AG04450 (cell line): ENCODE measurements at regions not wholly inside any gene's neighbourhood (a gene's known extent, or its start where the extent isn't known, plus 50 kb on each side); places are given as distances from the start of the nearest gene placed in this dataset.

Source experiments
- CTCF ChIA-PET: fragments of 300-600, 350-600 bp; formaldehyde crosslinking; extraction: SDS; loops from one replicate; lab custom pipeline; 2022; ENCODE audit warnings: antibody characterized with exemption, inconsistent platforms; lab: Charles Lee
- POLR2A ChIA-PET: fragments of 350-600 bp; formaldehyde crosslinking; extraction: SDS; loops from one replicate; lab custom pipeline; 2021; ENCODE audit warnings: antibody characterized with exemption, inconsistent platforms; lab: Yijun Ruan, JAX
- DNase-seq: peaks from one replicate; pipeline ENCODE4 v3.0.0-alpha.2; 2011; ENCODE audit warnings: low read depth, low spot score
- H3K27ac ChIP-seq: one replicate; pipeline ENCODE4 v1.5.1; 2012; ENCODE audit warnings: low read depth, low read length, control low read depth
- H3K27me3 ChIP-seq: one replicate; pipeline ENCODE4 v1.6.0; 2012; ENCODE audit warnings: low read length; ENCODE audit not compliant: control insufficient read depth, insufficient read depth
- H3K4me3 ChIP-seq: 2 replicates; pipeline ENCODE4 v1.5.1; 2011; ENCODE audit warnings: mild to moderate bottlenecking, low read depth, low read length, control low read depth
- H3K9me3 ChIP-seq: 2 replicates; pipeline ENCODE4 v1.5.1; 2012; ENCODE audit warnings: low read length; ENCODE audit not compliant: control insufficient read depth, insufficient read depth
- TF ChIP-seq, protein P1 (sequence below): IDR thresholded peaks from 2 replicates; pipeline ENCODE4 v1.5.1; 2011; ENCODE audit warnings: low read depth, low read length, control low read depth, inconsistent platforms

DNA sequence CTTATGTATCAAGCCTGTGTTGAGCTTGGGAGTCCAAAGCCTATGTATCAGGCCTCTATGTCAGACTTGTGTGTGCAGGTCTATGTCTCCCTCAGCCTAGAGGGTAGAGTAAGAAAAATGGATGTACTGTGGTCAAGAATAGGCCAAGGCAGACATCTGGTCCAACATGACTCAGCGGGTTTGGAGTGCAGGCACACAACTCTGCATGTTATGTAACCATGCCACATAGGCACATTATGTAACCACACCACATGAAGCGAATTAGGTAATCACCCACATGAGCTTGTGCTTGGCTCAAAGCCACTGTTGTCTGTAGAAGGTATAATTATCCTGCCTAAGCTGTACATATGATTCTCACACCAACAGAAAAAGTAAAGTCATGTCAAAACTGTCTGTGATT lies 1190.5 kb upstream of the EYS start:
- no peak for DNase-seq
- H3K27me3 ChIP-seq = no peaks in the 10 kb centered on the region
- H3K27ac ChIP-seq = no peak overlapping the region
- no peak overlapping the region for H3K4me3 ChIP-seq
- TF ChIP-seq, protein P1, sequence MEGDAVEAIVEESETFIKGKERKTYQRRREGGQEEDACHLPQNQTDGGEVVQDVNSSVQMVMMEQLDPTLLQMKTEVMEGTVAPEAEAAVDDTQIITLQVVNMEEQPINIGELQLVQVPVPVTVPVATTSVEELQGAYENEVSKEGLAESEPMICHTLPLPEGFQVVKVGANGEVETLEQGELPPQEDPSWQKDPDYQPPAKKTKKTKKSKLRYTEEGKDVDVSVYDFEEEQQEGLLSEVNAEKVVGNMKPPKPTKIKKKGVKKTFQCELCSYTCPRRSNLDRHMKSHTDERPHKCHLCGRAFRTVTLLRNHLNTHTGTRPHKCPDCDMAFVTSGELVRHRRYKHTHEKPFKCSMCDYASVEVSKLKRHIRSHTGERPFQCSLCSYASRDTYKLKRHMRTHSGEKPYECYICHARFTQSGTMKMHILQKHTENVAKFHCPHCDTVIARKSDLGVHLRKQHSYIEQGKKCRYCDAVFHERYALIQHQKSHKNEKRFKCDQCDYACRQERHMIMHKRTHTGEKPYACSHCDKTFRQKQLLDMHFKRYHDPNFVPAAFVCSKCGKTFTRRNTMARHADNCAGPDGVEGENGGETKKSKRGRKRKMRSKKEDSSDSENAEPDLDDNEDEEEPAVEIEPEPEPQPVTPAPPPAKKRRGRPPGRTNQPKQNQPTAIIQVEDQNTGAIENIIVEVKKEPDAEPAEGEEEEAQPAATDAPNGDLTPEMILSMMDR = no peak
- ChIA-PET CTCF (no interaction called here), POLR2A (no interaction called here)
- H3K9me3 ChIP-seq = peaks cover 6% of the 10 kb centered on the region

DNA sequence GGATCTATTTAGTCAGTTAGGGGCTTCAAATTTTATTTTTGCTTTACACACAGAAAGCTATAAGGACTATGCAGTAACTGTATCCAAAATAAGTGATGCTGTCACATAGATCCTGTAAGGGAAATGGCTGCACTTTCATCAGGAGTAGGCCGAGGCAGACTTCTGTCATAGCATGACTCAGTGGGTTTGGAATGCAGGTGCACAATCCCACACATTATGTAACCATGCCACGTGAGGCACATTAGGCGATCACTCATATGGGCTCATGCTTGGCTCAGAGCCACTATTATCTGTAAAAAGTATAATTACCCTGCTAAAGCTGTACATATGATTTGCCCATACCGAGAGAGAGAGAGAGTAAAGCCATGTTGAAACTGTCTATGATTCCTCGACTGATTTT lies 1189.4 kb upstream of the EYS start:
- TF ChIP-seq, protein P1 = no peak
- CTCF ChIA-PET = no interaction called here

DNA sequence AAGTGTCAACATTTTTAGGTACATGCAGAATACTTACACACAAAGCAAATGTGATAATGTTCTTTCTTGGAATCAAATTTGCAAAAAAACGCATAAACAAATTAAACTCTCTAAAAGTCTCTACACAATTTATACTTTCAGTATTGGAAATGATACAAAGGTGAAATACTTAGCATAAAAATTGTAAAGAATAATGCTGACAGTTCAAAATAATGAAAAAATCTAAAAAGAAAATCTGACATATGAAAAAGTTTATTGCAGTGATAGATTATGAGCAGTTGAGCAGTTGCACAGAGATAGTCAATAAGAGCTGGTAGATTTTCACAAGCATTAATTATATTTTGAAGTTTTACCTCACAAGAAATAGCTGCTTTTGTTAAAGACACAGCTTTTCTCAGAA lies 1176.4 kb upstream of the EYS start:
- DNase-seq = no peak

More for the DNA sequence above, 1189.4 kb upstream of the EYS start:
- Histone ChIP-seq H3K27me3 (no peaks in the 10 kb centered on the region), H3K27ac (no peak overlapping the region), H3K4me3 (no peak overlapping the region), H3K9me3 (peaks cover 6% of the 10 kb centered on the region)
- POLR2A ChIA-PET = no interaction called here
- DNase-seq = no peak

DNA sequence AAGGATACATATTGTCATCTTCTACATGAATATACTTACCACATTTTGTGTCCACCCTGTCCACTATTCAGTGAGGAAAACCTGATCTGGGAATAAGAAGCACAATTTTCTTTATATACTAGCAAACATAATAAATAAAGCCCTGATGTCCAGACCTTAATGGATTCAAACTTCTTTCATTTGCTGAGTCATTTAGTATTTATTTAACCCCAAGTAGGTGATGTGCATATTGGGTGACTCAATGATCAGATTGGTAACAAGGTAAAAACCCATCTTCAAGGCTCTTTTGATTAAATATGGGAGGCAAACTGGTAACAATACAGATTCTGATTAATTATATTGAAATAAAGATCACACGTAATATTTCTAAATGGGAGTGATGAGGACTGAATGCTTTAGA lies 1159.8 kb upstream of the EYS start:
- H3K9me3 ChIP-seq = no peaks in the 10 kb centered on the region
- H3K27ac ChIP-seq = no peak overlapping the region
- H3K27me3 ChIP-seq = no peaks in the 10 kb centered on the region
- no peak overlapping the region for H3K4me3 ChIP-seq
- ChIA-PET CTCF (no interaction called here), POLR2A (no interaction called here)
- no peak for DNase-seq
- TF ChIP-seq, protein P1 = no peak

More for the DNA sequence above, 1176.4 kb upstream of the EYS start:
- CTCF ChIA-PET = no interaction called here
- POLR2A ChIA-PET = no interaction called here
- Histone ChIP-seq H3K9me3 (peaks cover 8% of the 10 kb centered on the region; the same call in 1 of the 2 replicates), H3K27me3 (no peaks in the 10 kb centered on the region), H3K4me3 (no peak overlapping the region), H3K27ac (no peak overlapping the region)
- TF ChIP-seq, protein P1 = no peak

DNA sequence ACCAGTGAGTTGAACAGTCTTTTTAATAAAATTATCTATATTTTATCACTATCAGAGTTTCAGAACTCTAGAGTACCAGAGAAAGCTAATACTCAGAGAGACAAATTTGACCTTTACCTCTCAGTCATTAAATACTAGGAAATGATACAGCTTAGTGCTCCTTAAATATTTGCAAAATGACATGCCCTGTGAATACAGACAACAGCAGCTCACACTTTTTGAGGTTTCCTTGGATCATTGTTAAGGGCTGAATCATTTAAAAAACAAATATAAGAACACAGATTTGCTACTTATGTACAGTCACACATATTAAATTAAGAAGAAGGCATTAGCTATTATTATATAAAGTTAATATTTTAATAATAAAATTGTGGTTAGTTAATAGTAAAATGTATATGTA lies 1158.7 kb upstream of the EYS start:
- no peaks in the 10 kb centered on the region for H3K9me3 ChIP-seq
- no peaks in the 10 kb centered on the region for H3K27me3 ChIP-seq
- no peak for DNase-seq
- POLR2A ChIA-PET = no interaction called here
- TF ChIP-seq, protein P1 = no peak
- CTCF ChIA-PET = no interaction called here
- H3K4me3 ChIP-seq = no peak overlapping the region
- no peak overlapping the region for H3K27ac ChIP-seq
